ENCODE measurements at regions not wholly inside any gene's neighbourhood (a gene's known extent, or its start where the extent isn't known, plus 50 kb on each side); places are given as distances from the start of the nearest gene placed in this dataset.

DNA sequence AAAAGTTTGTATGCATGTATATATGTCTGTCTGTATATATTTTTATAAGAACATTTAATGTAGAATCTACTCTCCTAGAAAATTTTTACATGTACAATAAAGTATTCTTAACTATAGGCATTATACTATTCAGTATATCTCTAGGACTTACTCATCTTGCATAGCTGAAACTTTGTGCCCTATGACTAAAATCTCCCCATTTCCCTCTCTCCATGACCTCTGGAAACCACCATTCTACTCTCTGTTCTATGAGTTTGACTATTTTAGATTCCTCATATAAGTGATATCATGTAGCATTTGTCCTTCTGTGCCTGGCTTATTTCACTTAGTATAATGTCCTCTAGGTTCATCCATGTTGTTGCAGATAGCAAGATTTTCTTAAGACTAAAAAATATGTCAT, 205.1 kb upstream of the SMLR1 start:
- TF ChIP-seq EZH2phosphoT487 (IDR thresholded peaks at IDR 0.05; ENCODE audit: low read length) (no peak), EZH2 (optimal IDR thresholded peaks at IDR 0.05; ENCODE audit: low read depth, low read length) (no peak), CTCF (IDR thresholded peaks at IDR 0.05; ENCODE audit: low read length) (no peak)
- H3K4me1 ChIP-seq (ENCODE audit: low read length), result no peaks in the 10 kb centered on the region
- H4K20me1 ChIP-seq (ENCODE audit: insufficient read depth, low read length), result no peaks in the 10 kb centered on the region
- no peaks in the 10 kb centered on the region for H3K9me2 ChIP-seq (replicated peaks; ENCODE audit: insufficient read depth, low read length)
- no peak overlapping the region for H3K27ac ChIP-seq (ENCODE audit: low read length)
- H3K4me3 ChIP-seq (ENCODE audit: low read length), result no peak overlapping the region
- DNase-seq, result no peak
- no peaks in the 10 kb centered on the region for H3K36me3 ChIP-seq (replicated peaks; ENCODE audit: insufficient read depth, low read length)
- no peak overlapping the region for H3K4me2 ChIP-seq (ENCODE audit: low read depth, low read length)
- H2AFZ ChIP-seq (ENCODE audit: low read length), result no peak overlapping the region
- no peaks in the 10 kb centered on the region for H3K79me2 ChIP-seq (ENCODE audit: low read length)
- H3F3A ChIP-seq (ENCODE audit: insufficient read depth, low read length), result no peaks in the 10 kb centered on the region
- H3K9me3 ChIP-seq (replicated peaks; ENCODE audit: insufficient read depth, low read length), result no peaks in the 10 kb centered on the region
- no peaks in the 10 kb centered on the region for H3K27me3 ChIP-seq (replicated peaks; ENCODE audit: insufficient read depth, low read length)
- no peak overlapping the region for H3K9ac ChIP-seq (ENCODE audit: low read length)

GRCh38 chr6:130624046-130624445, 203.2 kb upstream of the SMLR1 start:
- Histone ChIP-seq H3K4me3 (ENCODE audit: low read length) (no peak overlapping the region), H3K9me2 (replicated peaks; ENCODE audit: insufficient read depth, low read length) (no peaks in the 10 kb centered on the region), H4K20me1 (ENCODE audit: insufficient read depth, low read length) (no peaks in the 10 kb centered on the region), H3K9me3 (replicated peaks; ENCODE audit: insufficient read depth, low read length) (no peaks in the 10 kb centered on the region), H3K27me3 (replicated peaks; ENCODE audit: insufficient read depth, low read length) (no peaks in the 10 kb centered on the region), H3K27ac (ENCODE audit: low read length) (no peak overlapping the region), H3K79me2 (ENCODE audit: low read length) (no peaks in the 10 kb centered on the region), H2AFZ (ENCODE audit: low read length) (no peak overlapping the region), H3K9ac (ENCODE audit: low read length) (no peak overlapping the region), H3K36me3 (replicated peaks; ENCODE audit: insufficient read depth, low read length) (no peaks in the 10 kb centered on the region), H3F3A (ENCODE audit: insufficient read depth, low read length) (no peaks in the 10 kb centered on the region), H3K4me2 (ENCODE audit: low read depth, low read length) (no peak overlapping the region), H3K4me1 (ENCODE audit: low read length) (no peaks in the 10 kb centered on the region)
- TF ChIP-seq EZH2phosphoT487 (IDR thresholded peaks at IDR 0.05; ENCODE audit: low read length) (no peak), CTCF (IDR thresholded peaks at IDR 0.05; ENCODE audit: low read length) (no peak), EZH2 (optimal IDR thresholded peaks at IDR 0.05; ENCODE audit: low read depth, low read length) (no peak)
- no peak for DNase-seq

DNA sequence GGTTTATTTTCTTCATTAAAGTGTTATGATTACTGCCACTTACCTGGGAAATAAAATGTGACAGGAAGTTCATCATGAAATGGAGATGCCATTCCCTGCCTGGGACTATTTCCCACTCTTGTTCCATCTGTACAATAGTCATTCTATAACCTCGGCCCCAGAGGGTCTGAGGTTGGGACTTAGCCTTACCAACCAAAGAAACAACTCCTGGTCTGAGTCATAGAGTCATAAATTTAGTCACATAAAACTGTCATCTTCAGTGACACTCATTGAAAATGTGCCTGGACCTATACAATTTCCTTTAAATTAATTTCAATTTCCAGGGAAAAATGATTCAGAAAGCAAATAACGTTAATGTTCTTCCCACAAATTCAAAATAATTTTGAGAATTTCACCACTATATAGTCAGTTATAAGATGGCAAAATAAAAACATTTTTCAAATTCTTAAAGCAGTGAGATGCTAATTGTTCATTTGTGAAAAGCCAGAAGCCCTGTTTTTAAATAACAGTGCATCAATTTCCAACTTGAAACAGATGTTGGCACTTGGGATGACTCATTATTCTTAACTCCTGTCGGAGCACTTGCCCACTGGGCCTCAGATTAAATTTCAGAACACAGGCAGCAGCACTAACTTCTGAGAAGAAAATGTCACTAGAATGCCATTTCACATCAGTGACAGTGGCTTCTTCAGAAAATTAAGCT, 201.2 kb upstream of the SMLR1 start:
- no peaks in the 10 kb centered on the region for H3K9me2 ChIP-seq (replicated peaks; ENCODE audit: insufficient read depth, low read length)
- H4K20me1 ChIP-seq (ENCODE audit: insufficient read depth, low read length), result no peaks in the 10 kb centered on the region
- H3K27ac ChIP-seq (ENCODE audit: low read length), result no peak overlapping the region
- H3K79me2 ChIP-seq (ENCODE audit: low read length), result no peaks in the 10 kb centered on the region
- H3K4me1 ChIP-seq (ENCODE audit: low read length), result no peaks in the 10 kb centered on the region
- H3K9ac ChIP-seq (ENCODE audit: low read length), result no peak overlapping the region
- H3K4me3 ChIP-seq (ENCODE audit: low read length), result no peak overlapping the region
- no peak for TF ChIP-seq CTCF (IDR thresholded peaks at IDR 0.05; ENCODE audit: low read length)
- TF ChIP-seq EZH2 (optimal IDR thresholded peaks at IDR 0.05; ENCODE audit: low read depth, low read length), result no peak
- no peak for TF ChIP-seq EZH2phosphoT487 (IDR thresholded peaks at IDR 0.05; ENCODE audit: low read length)
- H3K27me3 ChIP-seq (replicated peaks; ENCODE audit: insufficient read depth, low read length), result no peaks in the 10 kb centered on the region
- no peaks in the 10 kb centered on the region for H3F3A ChIP-seq (ENCODE audit: insufficient read depth, low read length)
- H3K4me2 ChIP-seq (ENCODE audit: low read depth, low read length), result no peak overlapping the region
- no peaks in the 10 kb centered on the region for H3K9me3 ChIP-seq (replicated peaks; ENCODE audit: insufficient read depth, low read length)
- DNase-seq, result no peak
- no peak overlapping the region for H2AFZ ChIP-seq (ENCODE audit: low read length)
- no peaks in the 10 kb centered on the region for H3K36me3 ChIP-seq (replicated peaks; ENCODE audit: insufficient read depth, low read length)

Measured in MM.1S (cell line).